ENCODE measurements at regions not wholly inside any gene's neighbourhood (a gene's known extent, or its start where the extent isn't known, plus 50 kb on each side); places are given as distances from the start of the nearest gene placed in this dataset.

DNA sequence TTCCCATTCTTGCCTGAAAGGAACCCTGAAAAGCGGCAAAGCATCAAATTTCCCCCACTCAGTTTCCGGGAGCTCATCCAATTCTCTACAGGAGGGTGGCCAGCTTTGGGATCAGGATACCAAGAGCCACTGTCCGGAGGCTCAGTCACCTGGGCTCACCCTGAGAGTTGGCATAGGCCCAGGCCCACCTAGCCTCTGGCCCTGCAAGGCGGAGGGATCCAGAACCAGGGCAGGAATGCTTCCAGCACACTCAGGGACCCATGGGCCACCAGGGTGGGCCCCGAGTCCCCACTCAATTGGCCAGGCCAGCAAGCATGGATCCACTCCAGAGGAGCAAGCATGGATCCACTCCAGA, 432.9 kb upstream of the MYT1L start:
- no peak for TF ChIP-seq CTCF (IDR thresholded peaks at IDR 0.05)
- Mint-ChIP-seq H3K27me3 (no peaks in the 10 kb centered on the region), H3K27ac (no peak overlapping the region), H3K4me3 (no peak overlapping the region), H3K9me3 (peaks cover 4% of the 10 kb centered on the region), H3K36me3 (ENCODE audit: low read depth) (no peaks in the 10 kb centered on the region), H3K4me1 (no peaks in the 10 kb centered on the region)
- ATAC-seq (ENCODE audit: low read depth) (no peak), DNase-seq (no peak)
- ChIA-PET CTCF (no interaction called here), POLR2A (no interaction called here)
- intact Hi-C loops (cut with micrococcal nuclease) = no loop called here

DNA sequence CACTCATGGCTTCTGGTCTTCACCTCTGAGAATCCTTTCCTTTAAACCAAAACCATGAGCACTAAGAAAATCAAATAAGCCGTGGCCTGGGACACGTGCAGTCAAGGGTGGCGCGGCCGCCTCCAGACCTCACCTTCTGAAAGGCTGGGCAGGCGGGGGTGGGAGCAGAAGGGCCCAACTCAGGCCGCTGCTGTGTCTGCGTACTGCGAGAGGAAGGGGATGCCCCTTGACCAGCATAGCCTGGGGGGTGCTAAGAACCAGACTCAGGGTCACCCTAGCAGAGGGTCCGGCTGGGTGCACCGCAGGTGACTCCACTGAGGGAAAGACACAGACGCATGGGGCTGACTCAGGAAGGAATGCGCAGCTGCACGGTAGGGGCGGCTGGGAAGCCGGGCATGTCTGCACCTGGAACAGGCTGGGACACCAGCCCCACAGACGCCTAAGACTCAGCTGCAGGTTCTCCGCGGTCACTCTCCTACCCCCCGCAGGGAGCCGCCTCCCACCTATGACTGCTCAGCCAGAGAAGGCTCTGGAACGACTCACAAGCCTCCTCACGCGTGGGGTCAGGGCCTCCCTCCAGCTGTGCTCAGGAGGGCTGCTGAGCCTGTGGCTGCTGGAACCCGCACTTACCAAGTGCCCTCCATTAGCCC, 432.4 kb upstream of the MYT1L start:
- ChIA-PET POLR2A (no interaction called here), CTCF (no interaction called here)
- H3K9me3 Mint-ChIP-seq = peaks cover 4% of the 10 kb centered on the region
- H3K4me3 Mint-ChIP-seq = no peak overlapping the region
- TF ChIP-seq CTCF (IDR thresholded peaks at IDR 0.05) = no peak
- no peak for ATAC-seq (ENCODE audit: low read depth)
- no peaks in the 10 kb centered on the region for H3K27me3 Mint-ChIP-seq
- DNase-seq = no peak
- intact Hi-C loops (cut with micrococcal nuclease) = no loop called here
- no peak overlapping the region for H3K27ac Mint-ChIP-seq
- H3K4me1 Mint-ChIP-seq = no peaks in the 10 kb centered on the region
- H3K36me3 Mint-ChIP-seq (ENCODE audit: low read depth) = no peaks in the 10 kb centered on the region

DNA sequence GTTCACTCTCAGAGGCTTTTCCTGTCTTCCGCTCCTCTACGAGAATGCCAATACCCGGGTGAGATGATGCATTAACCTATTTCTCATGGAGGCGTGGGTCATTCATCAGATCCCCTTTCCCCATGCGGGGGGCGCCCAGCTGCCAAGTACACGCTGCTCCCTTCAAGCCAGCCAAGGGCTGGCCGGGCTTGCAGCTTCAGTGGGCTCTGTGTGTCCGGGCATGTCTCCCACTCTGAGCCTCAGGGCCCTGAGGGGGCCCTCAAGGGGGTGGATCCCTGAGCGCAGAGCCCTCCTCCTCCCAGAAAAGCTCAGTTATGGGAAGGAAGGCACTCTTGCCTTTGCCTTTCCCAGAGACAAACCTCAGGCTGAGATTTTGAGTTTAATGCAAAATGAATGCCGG, 431.8 kb upstream of the MYT1L start:
- peaks cover 4% of the 10 kb centered on the region for H3K9me3 Mint-ChIP-seq
- ChIA-PET POLR2A (no interaction called here), CTCF (no interaction called here)
- intact Hi-C loops (cut with micrococcal nuclease) = no loop called here
- TF ChIP-seq CTCF (IDR thresholded peaks at IDR 0.05) = no peak
- H3K36me3 Mint-ChIP-seq (ENCODE audit: low read depth) = no peaks in the 10 kb centered on the region
- H3K27ac Mint-ChIP-seq = no peak overlapping the region
- H3K4me1 Mint-ChIP-seq = no peaks in the 10 kb centered on the region
- no peak for DNase-seq
- no peak overlapping the region for H3K4me3 Mint-ChIP-seq
- no peak for ATAC-seq (ENCODE audit: low read depth)
- H3K27me3 Mint-ChIP-seq = no peaks in the 10 kb centered on the region

DNA sequence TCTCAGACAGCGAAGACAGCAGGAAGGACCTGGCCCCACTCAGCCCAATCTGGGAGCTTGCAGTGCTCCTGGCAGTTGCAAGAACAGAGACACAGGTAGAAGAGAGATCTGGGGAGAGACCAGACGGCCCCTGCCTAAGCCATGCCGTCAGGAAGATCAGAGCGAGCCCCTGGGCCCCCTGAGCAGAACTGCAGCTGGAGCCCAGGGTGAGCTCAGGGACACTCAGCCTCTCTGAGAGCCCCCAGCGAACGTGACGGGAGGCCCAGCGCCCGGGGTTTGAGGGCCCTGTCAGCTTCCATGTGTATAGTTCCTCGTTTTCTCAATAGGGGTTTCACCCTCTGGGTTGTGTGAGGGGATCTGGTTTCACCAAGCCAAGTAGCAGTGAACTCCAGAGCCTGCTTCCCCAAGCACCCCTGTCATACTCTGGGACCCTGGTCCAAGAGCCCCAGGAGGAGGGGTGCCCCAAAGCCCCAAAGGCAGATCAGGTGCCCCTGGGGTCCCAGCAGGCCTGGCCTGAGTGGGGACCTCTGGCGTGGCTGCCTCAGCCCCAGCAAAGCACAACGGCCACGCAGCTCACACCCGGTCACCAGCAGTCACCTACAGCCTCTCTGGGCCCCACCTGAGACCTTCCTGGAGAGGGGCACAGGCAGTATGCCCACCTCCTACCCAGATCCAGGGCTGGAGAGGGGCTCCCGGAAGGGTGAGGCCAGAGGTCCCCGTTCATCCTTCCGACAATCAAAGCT, 431.3 kb upstream of the MYT1L start:
- DNase-seq (no peak), ATAC-seq (ENCODE audit: low read depth) (no peak)
- no peak overlapping the region for H3K4me3 Mint-ChIP-seq
- intact Hi-C loops (cut with micrococcal nuclease) = no loop called here
- peaks cover 4% of the 10 kb centered on the region for H3K9me3 Mint-ChIP-seq
- ChIA-PET CTCF (no interaction called here), POLR2A (no interaction called here)
- H3K27me3 Mint-ChIP-seq = no peaks in the 10 kb centered on the region
- no peak overlapping the region for H3K27ac Mint-ChIP-seq
- no peaks in the 10 kb centered on the region for H3K4me1 Mint-ChIP-seq
- no peak for TF ChIP-seq CTCF (IDR thresholded peaks at IDR 0.05)
- no peaks in the 10 kb centered on the region for H3K36me3 Mint-ChIP-seq (ENCODE audit: low read depth)

DNA sequence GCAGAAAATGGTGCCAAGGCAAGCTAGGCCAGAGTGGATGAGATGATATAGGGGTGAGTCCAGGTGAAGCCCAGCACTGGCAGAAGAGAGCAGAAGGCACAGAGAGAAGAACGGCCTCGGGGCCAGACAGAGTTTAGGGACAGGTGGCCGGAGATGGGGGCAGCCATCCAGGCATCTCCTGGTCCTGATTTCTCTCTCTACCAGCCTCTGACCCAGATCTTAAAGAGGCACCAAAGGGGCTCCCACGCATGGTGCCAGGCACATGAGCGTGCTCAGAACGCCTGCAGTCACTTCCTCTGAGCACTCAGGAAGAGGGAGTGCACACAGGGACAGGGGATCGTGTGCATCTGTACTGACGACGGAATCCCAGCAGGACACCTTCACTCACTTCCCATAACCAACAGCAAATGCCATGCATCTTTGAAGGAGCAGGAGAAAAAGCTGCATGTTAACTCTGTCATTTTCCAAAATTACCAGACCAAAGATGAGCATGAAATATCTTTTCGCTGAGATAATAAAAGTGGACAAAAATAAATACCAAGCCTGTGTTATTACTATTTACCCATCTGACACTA, 427.8 kb upstream of the MYT1L start:
- TF ChIP-seq CTCF (IDR thresholded peaks at IDR 0.05) = no peak
- POLR2A ChIA-PET = no interaction called here

More for the DNA sequence above, 427.8 kb upstream of the MYT1L start:
- Mint-ChIP-seq H3K27ac (no peak overlapping the region), H3K4me3 (no peak overlapping the region), H3K27me3 (no peaks in the 10 kb centered on the region), H3K36me3 (ENCODE audit: low read depth) (no peaks in the 10 kb centered on the region), H3K4me1 (no peaks in the 10 kb centered on the region), H3K9me3 (peaks cover 10% of the 10 kb centered on the region)
- intact Hi-C loops (cut with micrococcal nuclease) = no loop called here
- no peak for ATAC-seq (ENCODE audit: low read depth)
- CTCF ChIA-PET = no interaction called here
- no peak for DNase-seq
